Ecto neural progenitor cell (in vitro differentiated cells): ENCODE measurements at regions not wholly inside any gene's neighbourhood (a gene's known extent, or its start where the extent isn't known, plus 50 kb on each side); places are given as distances from the start of the nearest gene placed in this dataset.

Source experiments
- DNase-seq: peaks from one replicate; pipeline ENCODE4 v3.0.0-alpha.2; 2018; ENCODE audit warnings: low spot score

DNA sequence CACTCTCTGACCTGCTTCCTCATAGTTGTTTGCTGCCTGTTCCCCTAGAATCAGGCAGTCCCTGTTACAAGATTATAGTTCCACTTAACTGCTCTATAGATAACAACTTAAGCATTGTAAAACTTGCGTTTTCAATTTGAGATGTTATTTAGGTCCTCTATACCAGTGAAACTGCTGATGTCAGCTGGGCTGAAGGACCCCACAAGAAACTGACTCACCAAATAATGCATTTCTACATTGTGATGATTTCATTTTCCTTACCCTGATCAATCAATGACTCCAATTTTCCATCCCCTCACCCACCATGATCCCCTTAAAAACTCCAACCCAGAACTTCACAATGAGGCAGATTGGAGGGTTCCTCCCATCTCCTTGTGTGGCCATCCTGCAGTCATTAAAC, 280.7 kb downstream of the SLITRK1 start:
- no peak for DNase-seq

DNA sequence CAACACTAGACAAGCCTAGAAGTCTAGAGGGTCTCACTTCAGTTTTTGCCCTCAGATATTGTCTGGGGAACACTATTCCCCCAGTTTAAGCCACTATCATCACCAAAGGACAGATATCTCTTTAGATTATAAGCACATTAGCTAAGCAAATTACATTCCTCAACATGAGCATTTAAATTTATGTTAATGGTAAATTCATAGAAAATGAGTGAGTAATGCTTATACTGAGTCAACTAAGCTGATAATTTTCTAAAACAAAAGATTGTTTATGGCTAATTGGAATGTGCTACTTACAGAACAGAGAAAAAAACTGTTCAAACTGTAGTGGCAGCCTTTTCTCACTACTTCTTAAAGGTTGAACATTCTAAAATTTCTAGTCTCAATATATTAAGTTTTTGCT, 290.2 kb downstream of the SLITRK1 start:
- DNase-seq: no peak

DNA sequence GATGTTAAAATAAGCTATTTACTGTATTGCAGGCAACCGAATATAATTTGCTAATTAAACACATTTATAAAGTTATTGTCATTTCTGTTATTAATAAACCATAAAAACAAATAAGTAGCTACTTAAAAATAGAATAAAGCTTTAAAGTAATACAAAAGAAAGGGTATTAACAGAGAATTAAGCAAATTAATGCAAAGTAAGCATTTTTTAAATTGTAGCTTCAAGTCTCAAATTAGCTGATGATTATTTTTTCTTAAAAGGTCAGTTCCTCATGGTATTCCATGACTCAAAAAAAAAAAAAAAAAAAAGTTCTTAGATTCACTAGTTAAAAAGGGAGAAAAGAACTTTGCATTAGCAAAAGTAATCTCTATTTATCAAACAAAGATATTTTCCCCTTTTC, 292.5 kb downstream of the SLITRK1 start:
- no peak for DNase-seq

DNA sequence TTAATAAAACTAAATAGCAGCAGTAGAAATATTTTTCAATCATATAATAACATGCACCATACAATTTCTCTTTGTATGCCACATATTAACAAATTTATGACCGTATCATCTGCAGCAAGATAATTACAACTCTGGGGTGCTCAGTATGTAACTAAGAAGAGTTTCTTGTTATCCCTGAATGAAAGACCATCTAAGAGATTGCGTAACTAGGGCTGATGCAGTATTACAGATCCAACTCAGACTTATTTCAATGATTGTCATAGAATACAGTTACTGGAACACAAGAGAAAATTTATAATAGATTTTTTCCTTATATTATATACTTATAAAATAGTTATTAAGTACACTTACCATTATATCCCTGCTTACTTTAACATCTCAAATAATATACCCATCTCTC, 305.1 kb downstream of the SLITRK1 start:
- DNase-seq: no peak

DNA sequence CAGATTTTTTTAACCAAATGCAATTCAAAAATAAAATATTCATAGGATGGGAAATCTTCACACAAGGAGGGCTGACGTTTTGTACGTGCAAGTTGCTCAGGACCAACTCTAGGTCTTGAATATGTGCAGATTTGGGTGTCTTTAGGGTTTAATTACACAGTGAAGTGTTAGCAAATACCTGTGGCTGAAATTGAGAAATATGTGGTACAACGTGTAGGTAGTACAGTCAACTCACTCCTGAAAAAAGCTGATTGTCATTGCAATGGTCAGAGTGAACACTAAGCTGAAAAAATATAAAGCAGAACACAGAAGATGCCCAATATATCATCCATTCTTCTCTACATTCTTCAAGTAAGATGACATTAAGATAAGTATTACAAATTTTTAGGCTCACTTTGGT, 314.3 kb downstream of the SLITRK1 start:
- no peak for DNase-seq

DNA sequence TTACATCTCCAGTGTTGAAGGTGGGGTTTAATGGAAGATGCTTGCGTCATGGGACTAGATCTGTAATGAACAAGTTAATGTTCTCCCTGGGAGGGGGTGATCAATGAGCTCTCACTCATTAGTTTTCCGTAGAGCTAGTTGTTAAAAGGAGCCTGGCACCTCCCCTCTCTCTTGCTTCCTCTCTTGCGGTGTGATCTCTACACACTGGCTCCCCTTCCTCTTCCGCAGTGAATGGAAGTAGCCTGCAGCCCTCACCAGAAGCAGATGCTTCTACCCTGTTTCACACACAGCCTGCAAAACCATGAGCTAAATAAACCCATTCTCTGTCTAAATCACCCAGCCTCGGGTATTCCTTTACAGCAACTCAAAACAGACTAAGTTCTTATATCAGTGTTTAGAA, 318.8 kb downstream of the SLITRK1 start:
- no peak for DNase-seq

DNA sequence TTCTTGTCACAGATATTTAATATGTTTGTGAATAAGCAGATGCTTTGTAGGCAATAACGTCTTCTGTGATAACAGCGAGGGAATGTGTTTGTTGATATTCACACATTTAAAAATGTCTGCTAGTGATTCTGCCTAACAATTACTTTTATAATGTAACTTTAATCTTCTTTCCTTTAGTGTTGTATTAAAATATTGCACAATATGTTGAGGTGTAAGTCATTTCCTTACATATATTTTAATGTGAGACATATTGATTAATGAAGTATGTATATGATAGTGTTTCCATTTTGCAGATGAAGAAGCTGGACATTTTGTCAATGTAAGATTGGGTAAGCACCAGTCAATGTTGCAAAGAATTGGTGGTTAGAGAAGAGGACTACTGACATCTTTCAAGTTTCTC, 324.4 kb downstream of the SLITRK1 start:
- DNase-seq: no peak

DNA sequence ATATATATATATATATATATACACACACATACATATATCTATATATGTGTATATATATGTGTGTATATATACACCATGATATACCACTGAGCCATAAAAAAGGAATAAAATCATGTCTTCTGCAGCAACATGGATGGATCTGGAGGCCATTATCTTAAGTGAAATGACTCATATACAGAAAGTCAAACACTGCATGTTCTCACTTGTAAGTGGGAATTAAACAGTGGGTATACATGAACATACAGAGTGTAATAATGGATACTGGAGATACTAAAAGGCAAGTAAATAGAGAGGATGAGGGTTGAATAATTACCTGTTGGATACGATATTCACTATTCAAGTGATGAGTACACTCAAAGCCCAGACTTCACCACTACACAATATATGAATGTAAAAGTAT, 332.6 kb downstream of the SLITRK1 start:
- no peak for DNase-seq

DNA sequence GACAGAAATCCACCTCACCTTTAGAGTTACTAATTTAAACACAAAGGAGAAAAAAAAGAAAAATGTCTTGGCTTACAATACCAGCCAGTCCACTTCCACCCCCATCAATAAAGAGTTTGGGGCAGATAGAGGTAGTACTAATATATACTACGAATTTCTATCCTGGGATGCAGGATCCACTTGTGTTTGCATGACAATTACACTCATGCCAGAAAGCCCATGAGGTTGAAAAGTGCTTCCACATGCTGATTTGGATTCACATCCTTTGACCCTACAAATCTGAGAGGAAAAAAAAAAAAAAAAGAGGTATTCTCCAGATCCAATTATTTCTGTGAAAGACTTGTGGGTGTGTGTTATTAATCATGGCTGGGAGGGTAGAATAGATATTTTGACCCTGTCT, 335.2 kb downstream of the SLITRK1 start:
- no peak for DNase-seq

DNA sequence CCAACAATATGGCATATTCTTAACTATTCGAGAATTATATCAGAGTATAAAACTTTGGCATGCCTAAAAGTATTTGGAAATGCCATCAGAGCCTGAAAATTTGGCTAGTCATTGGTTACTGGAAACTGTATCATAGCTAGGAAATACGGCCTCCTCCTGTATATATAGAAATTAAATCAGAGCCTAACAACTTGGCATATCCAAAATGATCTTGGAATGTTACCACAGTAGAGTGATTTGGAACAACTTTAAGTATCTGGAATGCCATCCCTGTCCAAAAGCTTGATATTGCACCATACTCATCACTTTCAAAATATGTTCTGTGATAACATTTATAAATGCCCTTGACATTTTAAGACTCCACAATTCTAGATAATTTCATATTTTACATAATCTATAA, 335.8 kb downstream of the SLITRK1 start:
- DNase-seq: no peak

DNA sequence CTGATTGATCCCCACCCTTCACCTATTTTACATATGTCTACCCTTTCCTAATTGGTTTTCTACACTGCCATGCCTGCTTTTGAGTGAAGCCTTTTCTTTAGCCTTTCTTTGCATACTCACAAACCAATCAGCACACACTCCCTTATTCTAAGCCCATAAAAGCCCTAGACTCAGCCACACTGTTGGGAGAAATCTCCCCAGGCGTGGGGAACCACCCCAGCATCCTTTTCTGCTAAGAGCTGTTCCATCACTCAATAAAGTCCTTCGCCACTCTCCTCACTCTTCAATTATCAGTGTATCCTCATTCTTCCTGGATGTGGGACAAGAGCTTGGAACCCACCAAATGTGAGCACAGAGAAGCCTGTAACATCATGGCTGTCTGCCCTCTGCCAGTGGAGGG, 343.6 kb downstream of the SLITRK1 start:
- no peak for DNase-seq

DNA sequence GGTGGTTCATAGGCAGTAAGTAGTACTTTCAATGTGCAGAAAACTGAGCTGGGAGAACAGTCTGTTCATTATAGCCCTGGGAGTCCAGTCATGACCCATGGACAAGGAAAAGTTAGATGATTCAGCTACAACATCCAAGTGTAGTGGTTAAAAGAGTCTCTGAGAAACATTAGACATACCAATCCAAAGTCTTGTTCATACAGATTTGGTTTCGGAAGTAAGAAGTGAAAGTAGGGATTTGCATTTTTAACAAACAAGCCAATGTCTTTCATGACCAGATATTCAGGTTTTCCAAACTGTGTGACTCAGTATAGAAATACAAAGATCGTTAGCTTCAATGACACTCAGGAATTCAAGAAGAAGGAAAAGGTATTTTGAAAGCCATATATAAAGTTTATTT, 345.3 kb downstream of the SLITRK1 start:
- DNase-seq: no peak

DNA sequence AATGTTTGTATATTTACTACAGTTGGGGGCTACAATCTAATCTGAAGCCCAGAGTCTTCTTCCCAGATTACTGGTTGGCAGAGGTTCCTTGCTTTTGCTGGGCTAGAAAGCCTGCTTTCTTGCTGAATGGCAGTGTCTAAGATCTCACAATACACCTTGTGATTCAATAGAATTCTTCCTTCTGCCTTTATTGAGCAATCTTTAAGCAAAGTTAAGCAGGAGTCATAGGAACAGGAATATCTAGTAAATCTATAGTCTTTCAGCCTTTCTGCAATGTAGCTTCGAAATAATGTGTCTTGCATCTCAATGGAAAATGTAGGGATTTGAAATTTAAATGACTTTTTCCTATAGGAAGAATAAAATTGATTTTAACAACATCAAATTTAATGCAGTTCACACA, 346.1 kb downstream of the SLITRK1 start:
- DNase-seq: no peak

DNA sequence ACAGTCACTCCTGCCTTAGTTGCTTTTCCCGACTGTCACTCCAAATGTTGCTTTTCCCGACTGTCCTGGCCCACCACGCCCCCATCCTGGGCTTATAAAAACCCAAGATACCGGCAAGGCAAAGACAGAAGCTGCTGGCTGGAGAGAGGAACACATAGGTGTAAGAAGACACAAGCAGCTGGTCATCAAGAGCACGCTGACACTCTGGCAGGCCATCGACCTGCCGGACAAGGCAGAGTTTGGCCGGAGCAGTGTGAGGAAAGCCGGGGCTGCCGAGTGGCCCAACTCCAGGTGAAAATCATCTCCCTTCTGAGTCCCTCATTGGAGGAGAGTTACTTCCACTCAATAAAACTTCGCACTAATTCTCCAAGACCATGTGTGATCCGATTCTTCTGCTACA, 349.5 kb downstream of the SLITRK1 start:
- no peak for DNase-seq

DNA sequence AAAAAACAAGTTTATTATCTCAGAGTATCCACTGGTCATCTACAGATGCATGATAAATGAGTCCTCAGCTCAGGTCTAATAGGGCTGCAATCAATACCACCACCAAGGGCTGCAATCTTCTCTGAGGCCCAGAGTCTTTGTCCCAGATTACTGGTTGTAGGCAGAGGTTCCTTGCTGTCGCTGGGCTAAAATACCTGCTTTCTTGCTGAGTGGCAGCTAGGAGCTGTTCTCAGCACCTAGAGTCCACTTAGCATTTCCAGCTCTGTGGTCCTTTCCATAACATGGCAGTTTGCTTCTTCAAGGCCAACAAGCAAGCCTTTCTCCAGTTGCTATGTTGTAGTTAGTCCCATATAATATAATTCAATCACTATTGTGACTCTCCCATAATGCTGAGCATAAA, 351.3 kb downstream of the SLITRK1 start:
- DNase-seq: no peak

DNA sequence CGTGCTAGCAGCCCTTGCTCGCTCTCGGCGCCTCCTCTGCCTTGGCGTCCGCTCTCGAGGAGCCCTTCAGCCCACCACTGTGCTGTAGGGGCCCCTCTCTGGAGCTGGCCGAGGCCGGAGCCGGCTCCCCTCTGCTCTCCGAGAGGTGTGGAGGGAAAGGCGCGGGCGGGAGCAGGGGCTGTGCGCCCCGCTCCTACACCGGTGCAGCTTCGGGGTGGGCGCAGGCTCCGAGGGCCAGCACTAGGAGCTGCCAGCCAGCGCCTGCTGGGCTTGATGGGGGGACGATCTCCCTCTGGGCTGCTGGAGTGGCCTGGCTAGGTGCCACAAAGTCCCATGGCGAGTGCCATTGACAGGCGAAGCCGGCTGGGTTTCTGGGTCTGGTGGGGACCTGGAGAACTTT, 365.5 kb downstream of the SLITRK1 start:
- no peak for DNase-seq

DNA sequence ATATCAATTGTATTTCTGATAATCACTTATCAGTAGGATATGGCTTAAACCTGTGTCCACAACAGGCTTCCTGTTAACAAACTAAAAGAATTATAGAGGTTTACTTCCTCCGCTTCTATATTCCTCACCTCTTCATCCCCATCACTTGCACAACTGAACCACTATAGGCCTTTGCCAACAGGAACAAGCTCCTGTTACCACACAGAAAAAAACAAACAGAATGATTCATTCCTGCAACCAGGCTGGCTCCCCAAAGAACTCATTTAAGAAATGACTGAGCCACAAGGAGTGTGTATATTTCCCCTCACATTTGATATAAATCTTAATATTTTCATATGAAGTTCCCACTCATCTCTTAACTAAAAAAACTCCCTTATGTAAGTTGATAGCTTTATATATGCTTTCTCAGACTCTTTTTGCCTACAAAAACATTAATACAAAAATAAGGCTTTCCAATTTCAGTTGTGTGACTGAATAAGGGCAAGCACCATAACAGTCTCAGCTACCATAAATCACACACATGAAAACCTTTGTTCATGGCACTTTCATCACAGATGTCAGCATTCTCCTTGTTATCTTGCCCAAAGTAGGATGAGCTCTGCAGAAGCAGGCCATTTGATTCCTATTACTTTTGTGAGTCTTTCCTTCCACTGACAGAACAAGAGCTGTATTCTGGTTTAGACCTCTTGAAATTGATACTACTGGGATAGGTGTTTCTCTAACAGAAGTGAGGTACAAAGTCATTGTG, 366.8 kb downstream of the SLITRK1 start:
- DNase-seq: no peak

DNA sequence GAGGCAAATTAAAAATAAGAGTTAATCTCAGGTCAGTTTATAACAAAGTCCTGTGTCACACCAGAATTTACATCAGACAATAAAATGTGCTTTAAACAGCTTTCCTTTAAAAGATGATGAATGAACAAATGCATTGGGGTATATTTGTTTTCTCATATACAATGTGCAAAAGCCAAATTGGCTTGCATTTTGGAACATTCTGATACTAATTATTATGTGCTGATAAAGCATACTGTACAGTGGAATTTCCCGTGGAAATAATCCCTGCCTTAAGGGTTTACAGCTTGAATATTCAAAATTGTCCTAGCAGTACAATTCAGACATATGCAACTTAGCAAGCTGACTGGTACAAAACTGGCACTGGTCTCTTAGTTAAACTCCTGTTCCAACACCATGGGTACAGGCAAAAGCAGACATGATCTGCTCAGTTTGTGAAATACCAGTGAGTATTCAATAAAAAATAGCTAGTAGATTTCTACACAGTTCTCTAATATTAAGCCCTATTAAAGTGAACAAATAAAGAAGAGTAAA, 373.4 kb downstream of the SLITRK1 start:
- DNase-seq: no peak

DNA sequence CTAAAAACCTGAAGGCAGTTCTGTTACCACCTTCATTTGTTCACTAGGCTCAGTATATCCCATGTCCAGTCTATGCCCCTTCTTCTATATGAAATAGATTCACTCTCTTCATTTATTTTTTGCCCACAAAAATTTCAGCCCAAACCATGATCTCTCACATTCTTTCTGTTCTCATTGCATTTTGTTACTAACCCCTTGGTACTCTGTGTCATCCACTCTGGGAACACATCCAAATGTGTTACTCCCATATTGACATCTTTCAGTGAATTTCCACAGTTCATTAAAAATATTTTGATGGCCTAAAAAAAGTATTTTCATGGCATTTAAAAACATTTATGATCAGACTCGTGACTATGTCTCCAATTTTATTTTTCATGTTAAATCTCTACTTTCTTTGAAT, 378.9 kb downstream of the SLITRK1 start:
- no peak for DNase-seq

DNA sequence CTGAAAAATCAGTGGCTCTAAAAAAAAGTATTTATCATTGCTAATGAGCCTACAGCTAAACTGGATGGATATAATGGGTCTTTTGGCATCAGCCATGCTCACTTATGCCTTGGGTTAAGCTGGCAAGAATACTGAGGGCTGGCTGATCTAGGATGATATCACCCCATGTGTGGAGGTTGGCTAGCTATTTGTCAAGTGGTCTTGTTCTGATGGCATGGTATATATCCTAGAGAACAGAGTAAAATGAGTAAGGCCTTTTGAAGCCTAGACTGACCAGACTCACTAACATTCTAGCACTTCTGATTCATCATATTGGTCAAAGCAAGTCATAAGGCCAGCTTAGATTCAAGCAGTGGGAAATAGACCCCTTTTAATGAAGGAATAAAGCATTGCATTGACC, 383.0 kb downstream of the SLITRK1 start:
- DNase-seq: no peak

DNA sequence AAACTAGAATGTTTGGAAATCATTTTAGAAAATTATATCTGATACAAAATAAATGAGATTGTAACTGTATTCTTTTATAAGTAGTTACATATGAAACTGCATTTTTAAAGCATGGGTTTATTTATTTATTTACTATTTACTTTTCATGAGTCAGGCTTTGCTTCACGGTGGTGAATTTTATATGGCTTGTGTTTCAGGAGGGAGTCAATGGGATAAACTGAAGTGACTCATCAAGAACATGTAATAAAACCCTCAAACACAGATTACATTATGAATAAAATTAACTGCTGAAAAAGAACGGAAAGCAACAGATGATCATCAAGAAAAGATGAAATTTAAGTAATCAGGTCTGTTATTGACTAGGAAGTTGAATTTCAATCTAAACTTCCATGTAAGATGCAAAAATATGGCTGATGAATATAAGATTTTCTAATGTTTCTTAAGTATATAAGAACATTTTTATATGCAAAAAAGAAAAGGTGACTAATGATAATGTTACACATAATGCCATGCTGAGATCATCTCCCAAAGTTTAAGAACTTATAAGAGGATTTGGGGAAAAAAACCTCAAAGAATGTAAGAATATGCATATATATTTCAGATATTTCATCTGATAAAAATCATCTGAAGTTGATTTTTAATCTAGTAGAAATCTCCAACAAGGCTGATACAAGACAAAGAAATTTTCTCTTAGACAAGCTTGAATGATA, 383.6 kb downstream of the SLITRK1 start:
- no peak for DNase-seq

DNA sequence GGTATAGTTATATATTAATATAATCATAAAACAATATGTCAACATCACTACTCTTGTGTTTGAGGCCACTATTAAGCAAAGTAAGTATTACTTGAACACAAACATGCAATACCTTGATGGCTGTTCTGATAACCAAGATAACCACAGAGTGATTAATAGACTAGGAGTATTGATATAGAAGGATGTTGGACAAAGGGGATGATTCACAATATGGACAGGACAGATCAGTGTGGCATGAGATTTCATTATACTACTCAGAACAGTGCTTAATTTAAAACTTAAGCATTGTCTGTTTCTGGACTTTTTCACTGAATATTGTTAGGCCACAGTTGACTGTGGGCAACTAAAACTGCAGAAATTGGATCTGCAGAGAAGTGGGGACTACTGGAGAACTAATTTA, 384.2 kb downstream of the SLITRK1 start:
- no peak for DNase-seq

DNA sequence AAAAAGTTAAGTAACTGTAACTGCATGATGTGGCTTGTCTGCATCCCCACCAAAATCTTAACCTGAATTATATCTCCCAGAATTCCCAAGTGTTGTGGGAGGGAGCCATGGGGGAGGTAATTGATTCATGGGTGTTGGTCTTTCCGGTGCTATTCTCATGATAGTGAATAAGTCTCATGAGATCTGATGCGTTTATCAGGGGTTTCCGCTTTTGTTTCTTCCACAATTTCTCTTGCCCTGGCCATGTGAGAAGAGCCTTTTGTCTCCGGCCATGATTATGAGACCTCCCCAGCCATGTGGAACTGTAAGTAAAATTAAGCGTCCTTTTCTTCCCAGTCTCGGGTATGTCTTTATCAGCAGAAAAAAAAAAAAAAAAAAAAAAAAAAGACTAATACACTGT, 385.8 kb downstream of the SLITRK1 start:
- no peak for DNase-seq

DNA sequence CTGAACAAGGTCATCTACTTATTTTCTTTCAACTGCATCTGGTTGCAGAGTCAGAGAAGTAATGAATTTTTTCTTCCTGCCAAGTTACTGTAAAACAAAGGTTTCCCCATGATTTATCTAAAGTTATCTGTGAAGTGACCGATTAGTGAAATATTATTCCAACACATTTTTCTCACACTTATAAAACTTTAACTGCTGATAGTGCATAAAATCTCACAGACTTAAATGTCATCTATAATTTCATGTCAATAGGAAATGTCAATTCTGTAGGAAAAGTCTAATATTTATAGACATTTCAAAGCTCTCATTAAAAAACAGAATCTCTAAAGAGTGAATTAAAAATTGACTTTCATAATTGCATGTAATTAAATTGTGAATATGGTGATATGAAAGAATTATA, 397.2 kb downstream of the SLITRK1 start:
- no peak for DNase-seq
